ENCODE measurements at regions not wholly inside any gene's neighbourhood (a gene's known extent, or its start where the extent isn't known, plus 50 kb on each side); places are given as distances from the start of the nearest gene placed in this dataset.
"Not testable (repeated sequence)": the region's sequence is repeated elsewhere in the genome, so short reads cannot be mapped to it uniquely, and the experiment has no call there.

- no peak for DNase-seq
Measured at GRCh38 chr6:71205336-71205956, 83.2 kb upstream of the OGFRL1 start.

GRCh38 chr6:71206089-71206488 is 82.5 kb upstream of the OGFRL1 start:
- no peak for DNase-seq

GRCh38 chr6:71209206-71209605 is 79.4 kb upstream of the OGFRL1 start:
- DNase-seq: no peak

GRCh38 chr6:71209626-71210025 is 79.0 kb upstream of the OGFRL1 start:
- DNase-seq: no peak

GRCh38 chr6:71211799-71212198 is 76.8 kb upstream of the OGFRL1 start:
- DNase-seq: no peak

- DNase-seq: no peak
Measured at GRCh38 chr6:71220466-71220865, 68.1 kb upstream of the OGFRL1 start.

GRCh38 chr6:71222671-71223070 is 65.9 kb upstream of the OGFRL1 start:
- DNase-seq: no peak

- DNase-seq: no peak
Measured at GRCh38 chr6:71224011-71224410, 64.6 kb upstream of the OGFRL1 start.

- DNase-seq: no peak
Measured at GRCh38 chr6:71226151-71226550, 62.5 kb upstream of the OGFRL1 start.

GRCh38 chr6:71228461-71229041 is 60.1 kb upstream of the OGFRL1 start:
- no peak for DNase-seq

- no peak for DNase-seq
Measured at GRCh38 chr6:71229477-71229876, 59.1 kb upstream of the OGFRL1 start.

GRCh38 chr6:71232890-71233289 is 55.7 kb upstream of the OGFRL1 start:
- not testable (repeated sequence) for DNase-seq

GRCh38 chr6:71236926-71237434 is 51.6 kb upstream of the OGFRL1 start:
- no peak for DNase-seq

- no peak for DNase-seq
Measured at GRCh38 chr6:71238351-71238750, 50.3 kb upstream of the OGFRL1 start.

Data from right hindlimb (tissue), 1 donor.